WTC11 (cell line): ENCODE measurements at regions not wholly inside any gene's neighbourhood (a gene's known extent, or its start where the extent isn't known, plus 50 kb on each side); places are given as distances from the start of the nearest gene placed in this dataset.
"Not testable (repeated sequence)": the region's sequence is repeated elsewhere in the genome, so short reads cannot be mapped to it uniquely, and the experiment has no call there.

ENCODE experiments used
- ATAC-seq: fragments of 200-7000 bp; cut with Tn5 transposase; 2 replicates; pipeline ENCODE4 v1.10.0; 2021; ENCODE audit warnings: mild to moderate bottlenecking, moderate library complexity
- CTCF ChIA-PET: fragments of 300-600 bp; sonication (Branson Sonifier 250); formaldehyde crosslinking; loops from one replicate; lab custom pipeline; 2021; ENCODE audit warnings: antibody characterized with exemption; lab: Charles Lee
- POLR2A ChIA-PET: fragments of 350-600 bp; sonication (Branson Sonifier 250); formaldehyde crosslinking; loops from one replicate; lab custom pipeline; 2021; ENCODE audit warnings: antibody characterized with exemption; lab: Charles Lee
- DNase-seq: peaks from one replicate; pipeline ENCODE4 v3.0.0; 2021; ENCODE audit warnings: low spot score
- H3K27ac Mint-ChIP-seq: 2 replicates; pipeline ENCODE4 v1.8.0; 2021; ENCODE audit warnings: mixed read lengths
- H3K27me3 Mint-ChIP-seq: 2 replicates; pipeline ENCODE4 v1.8.0; 2021; ENCODE audit warnings: low read depth, mild to moderate bottlenecking, moderate library complexity, mixed read lengths
- H3K36me3 Mint-ChIP-seq: 2 replicates; pipeline ENCODE4 v1.8.0; 2021; ENCODE audit warnings: mixed read lengths
- H3K4me1 Mint-ChIP-seq: 2 replicates; pipeline ENCODE4 v1.8.0; 2022; ENCODE audit warnings: mixed read lengths
- H3K4me3 Mint-ChIP-seq: 2 replicates; pipeline ENCODE4 v1.8.0; 2021; ENCODE audit warnings: mild to moderate bottlenecking, moderate library complexity, mixed read lengths
- H3K9me3 Mint-ChIP-seq: 2 replicates; pipeline ENCODE4 v1.8.0; 2021; ENCODE audit warnings: mixed read lengths
- EMX1 ChIP-seq: fragments of 250-450 bp; sonication (Bioruptor Pico); IDR thresholded peaks from 2 replicates; pipeline ENCODE4 v1.8.0; 2021; ENCODE audit warnings: mild to moderate bottlenecking
- FOXP4 ChIP-seq: sonication (generic); formaldehyde crosslinking; IDR thresholded peaks from 2 replicates; pipeline ENCODE4 v1.8.0; 2022; ENCODE audit warnings: mild to moderate bottlenecking, missing genetic modification reagents
- GTF2I ChIP-seq: fragments of 250-450 bp; sonication (Bioruptor Pico); conservative IDR thresholded peaks from 2 replicates; pipeline ENCODE4 v1.4.0; 2021; ENCODE audit warnings: mild to moderate bottlenecking
- HMGA2 ChIP-seq: fragments of 250-450 bp; sonication (Bioruptor Pico); IDR thresholded peaks from 2 replicates; pipeline ENCODE4 v1.4.0; 2021; ENCODE audit warnings: mild to moderate bottlenecking, moderate library complexity
- HMGXB4 ChIP-seq: sonication (generic); formaldehyde crosslinking; IDR thresholded peaks from 2 replicates; pipeline ENCODE4 v1.8.1; 2023; ENCODE audit warnings: mild to moderate bottlenecking, moderate library complexity, missing genetic modification reagents
- NFATC4 ChIP-seq: fragments of 250-450 bp; sonication (Bioruptor Pico); IDR thresholded peaks from 2 replicates; pipeline ENCODE4 v1.9.0; 2021; ENCODE audit warnings: mild to moderate bottlenecking
- NR1H2 ChIP-seq: sonication (generic); formaldehyde crosslinking; IDR thresholded peaks from 2 replicates; pipeline ENCODE4 v1.9.0; 2021; ENCODE audit warnings: mild to moderate bottlenecking, moderate library complexity, missing genetic modification reagents
- SMAD3 ChIP-seq: sonication (generic); formaldehyde crosslinking; IDR thresholded peaks from 2 replicates; pipeline ENCODE4 v1.8.0; 2022; ENCODE audit warnings: missing genetic modification reagents, mild to moderate bottlenecking, borderline replicate concordance
- SOX15 ChIP-seq: fragments of 250-450 bp; sonication (Bioruptor Pico); IDR thresholded peaks from 2 replicates; pipeline ENCODE4 v1.9.0; 2021; ENCODE audit warnings: mild to moderate bottlenecking
- STAT6 ChIP-seq: sonication (generic); formaldehyde crosslinking; conservative IDR thresholded peaks from 2 replicates; pipeline ENCODE4 v1.8.1; 2023; ENCODE audit warnings: mild to moderate bottlenecking, low read depth, missing genetic modification reagents, moderate library complexity
- ZNF423 ChIP-seq: fragments of 250-450 bp; sonication (Bioruptor Pico); IDR thresholded peaks from 2 replicates; pipeline ENCODE4 v2.1.2; 2022; ENCODE audit warnings: mild to moderate bottlenecking, moderate library complexity
- ZNF425 ChIP-seq: fragments of 250-450 bp; sonication (Bioruptor Pico); conservative IDR thresholded peaks from 2 replicates; pipeline ENCODE4 v1.9.0; 2021; ENCODE audit warnings: mild to moderate bottlenecking
- ZNF532 ChIP-seq: fragments of 250-450 bp; sonication (Bioruptor Pico); IDR thresholded peaks from 2 replicates; pipeline ENCODE4 v1.9.0; 2021; ENCODE audit warnings: mild to moderate bottlenecking, borderline replicate concordance

- TF ChIP-seq GTF2I (CRISPR knock-in tag) (no peak), SMAD3 (no peak), EMX1 (no peak)
- ChIA-PET POLR2A (no interaction called here), CTCF (interaction anchor here (0.6 to 3.5 kb wide), 3 partner anchors 54 to 178 kb away, joined by 3 to 19 read pairs (median 5); no protein-coding TSS in a partner anchor)
- H3K27me3 Mint-ChIP-seq, result no peaks in the 10 kb centered on the region
- H3K27ac Mint-ChIP-seq, result no peak overlapping the region
- peaks cover 13% of the 10 kb centered on the region for H3K9me3 Mint-ChIP-seq
- peaks cover 35% of the 10 kb centered on the region for H3K4me1 Mint-ChIP-seq
- ATAC-seq (no peak), DNase-seq (no peak)
- peaks cover 8% of the 10 kb centered on the region; the same call in 1 of the 2 replicates for H3K36me3 Mint-ChIP-seq
- H3K4me3 Mint-ChIP-seq, result no peak overlapping the region
Measured at GRCh38 chr10:30537586-30537985, 92.0 kb downstream of the LYZL2 start.

GRCh38 chr10:30537158-30537557, 92.4 kb downstream of the LYZL2 start:
- peaks cover 31% of the 10 kb centered on the region for H3K4me1 Mint-ChIP-seq
- CTCF ChIA-PET, result interaction anchor here (1.4 to 3.5 kb wide), 3 partner anchors 44 to 144 kb away, joined by 4 to 19 read pairs (median 9); no protein-coding TSS in a partner anchor
- H3K27me3 Mint-ChIP-seq, H3K4me3 Mint-ChIP-seq, H3K36me3 Mint-ChIP-seq, POLR2A ChIA-PET, ATAC-seq, H3K27ac Mint-ChIP-seq, DNase-seq: not testable (repeated sequence)
- H3K9me3 Mint-ChIP-seq, result peaks cover 13% of the 10 kb centered on the region

GRCh38 chr10:30536578-30536977, 93.0 kb downstream of the LYZL2 start:
- Mint-ChIP-seq H3K27ac (no peak overlapping the region), H3K4me1 (peaks cover 28% of the 10 kb centered on the region), H3K9me3 (peaks cover 13% of the 10 kb centered on the region), H3K36me3 (peaks cover 8% of the 10 kb centered on the region; the same call in 1 of the 2 replicates), H3K27me3 (no peaks in the 10 kb centered on the region), H3K4me3 (no peak overlapping the region)
- TF ChIP-seq ZNF423 (no peak), STAT6 (CRISPR knock-in tag) (no peak), NFATC4 (CRISPR knock-in tag) (no peak), FOXP4 (CRISPR knock-in tag) (no peak), HMGXB4 (no peak), SOX15 (CRISPR knock-in tag) (no peak), GTF2I (CRISPR knock-in tag) (no peak), ZNF532 (CRISPR knock-in tag) (no peak), ZNF425 (no peak), HMGA2 (CRISPR knock-in tag) (no peak), NR1H2 (CRISPR knock-in tag) (no peak)
- DNase-seq (no peak), ATAC-seq (no peak)
- CTCF ChIA-PET, result interaction anchor here (1.0 to 3.5 kb wide), 5 partner anchors 17 to 144 kb away, joined by 3 to 19 read pairs (median 4); no protein-coding TSS in a partner anchor
- POLR2A ChIA-PET, result no interaction called here
